ENCODE measurements at regions not wholly inside any gene's neighbourhood (a gene's known extent, or its start where the extent isn't known, plus 50 kb on each side); places are given as distances from the start of the nearest gene placed in this dataset.
A peak's percentile ranks its signal among the peaks of the same experiment; 100 is the strongest.

GRCh38 chr14:86780876-86781510, 1212.0 kb downstream of the GALC start:
- intact Hi-C loops (cut with micrococcal nuclease; ENCODE audit: unreplicated experiment) (loop anchor here (5.0 kb wide), 1 partner anchor 116 kb away; no protein-coding TSS in a partner anchor), in situ Hi-C loops (cut with HindIII; ENCODE audit: extremely low pct_ligation_motif_present, low pct_unique_long_range_greater_than_20kb) (no loop called here)
- H4K20me1 ChIP-seq (ENCODE audit: insufficient read depth, low read length), result no peaks in the 10 kb centered on the region
- CTCF ChIA-PET (ENCODE audit: low intra/inter-chr PET ratio, low total read pairs), result no interaction called here
- WGBS (ENCODE audit: low lambda C conversion rate), result 31% methylated on average over 1 of the region's 1 CpG
- FAIRE-seq, result no peak
- no peaks in the 10 kb centered on the region for H3K36me3 ChIP-seq (replicated peaks in 1 of 2; ENCODE audit: control insufficient read depth in 1 of 2, insufficient read depth in 2 of 2, low read length in 2 of 2)
- BruUV-seq (replicated peaks), result no TSS peak
- POLR2A ChIA-PET, result no interaction called here
- no peak overlapping the region for H3K4me2 ChIP-seq (ENCODE audit: low read depth, low read length)
- H3K9me3 ChIP-seq (ENCODE audit: low read length), result no peaks in the 10 kb centered on the region
- H3K27ac ChIP-seq (ENCODE audit: extremely low read length, insufficient read depth, low read length), result no peak overlapping the region
- no peak overlapping the region for H2AFZ ChIP-seq (ENCODE audit: low read length)
- H3K27me3 ChIP-seq (ENCODE audit: control insufficient read depth in 1 of 2, insufficient read depth in 2 of 2, low read length in 2 of 2), result no peaks in the 10 kb centered on the region
- DNase-seq (ENCODE audit: low spot score), result peak; percentile 35
- H3K4me1 ChIP-seq (ENCODE audit: insufficient read depth, low read length), result peaks cover 31% of the 10 kb centered on the region
- no peaks in the 10 kb centered on the region for H3K79me2 ChIP-seq (ENCODE audit: insufficient read depth, low read length)
- H3K4me3 ChIP-seq (replicated peaks in 1 of 3; ENCODE audit: insufficient read depth in 1 of 3, low read depth in 2 of 3, low read length in 3 of 3), result no peak overlapping the region
- ATAC-seq, result peak; percentile 69
- no peak overlapping the region for H3K9ac ChIP-seq (ENCODE audit: insufficient read depth, low read depth, low read length)
- TF ChIP-seq ZNF780A (CRISPR knock-in tag; IDR thresholded peaks at IDR 0.05) (no peak), HOMEZ (CRISPR knock-in tag; IDR thresholded peaks at IDR 0.05; ENCODE audit: low read depth) (peak; percentile 62; the same call in 1 of the 2 replicates), STAG1 (CRISPR knock-in tag; IDR thresholded peaks at IDR 0.05) (peak; percentile 43), EP300 (IDR thresholded peaks at IDR 0.05; ENCODE audit: low read depth in 2 of 2, low read length in 2 of 2) (peak in 1 of 2 experiments; percentile 34; a peak in 1 of 4 replicates), EP300 (CRISPR knock-in tag; IDR thresholded peaks at IDR 0.05; ENCODE audit: borderline replicate concordance) (no peak), ARID5B (CRISPR knock-in tag; IDR thresholded peaks at IDR 0.05) (peak; percentile 74), EHMT2 (IDR thresholded peaks at IDR 0.05; ENCODE audit: borderline replicate concordance, low read depth, low read length) (0 out of 2 replicates have a peak, but pooled peaks have one; percentile 40), SMC3 (IDR thresholded peaks at IDR 0.05; ENCODE audit: low read length) (peak; percentile 43; the same call in 1 of the 2 replicates), PAXIP1 (CRISPR knock-in tag; conservative IDR thresholded peaks at IDR 0.05) (peak; percentile 56; the same call in 1 of the 2 replicates), KLF13 (CRISPR knock-in tag; IDR thresholded peaks at IDR 0.05) (no peak), NCOR1 (IDR thresholded peaks at IDR 0.05; ENCODE audit: borderline replicate concordance, low read length) (peak; percentile 52; the same call in 1 of the 2 replicates), ETS1 (CRISPR knock-in tag; IDR thresholded peaks at IDR 0.05) (no peak), ZMYM4 (CRISPR knock-in tag; IDR thresholded peaks at IDR 0.05) (peak; percentile 50; the same call in 1 of the 2 replicates), TOE1 (CRISPR knock-in tag; IDR thresholded peaks at IDR 0.05) (no peak), ZNF331 (CRISPR knock-in tag; IDR thresholded peaks at IDR 0.05) (no peak)
